ENCODE measurements at regions not wholly inside any gene's neighbourhood (a gene's known extent, or its start where the extent isn't known, plus 50 kb on each side); places are given as distances from the start of the nearest gene placed in this dataset.

- H3K4me1 ChIP-seq (ENCODE audit: insufficient read depth, low read length) = no peaks in the 10 kb centered on the region
- H3K27ac Mint-ChIP-seq (ENCODE audit: unreplicated experiment) = no peak overlapping the region
- no peak overlapping the region for H3K4me3 ChIP-seq (ENCODE audit: insufficient read depth, low read depth, low read length)
- H3K27ac ChIP-seq (ENCODE audit: low read depth, low read length) = no peak overlapping the region
- H4K20me1 ChIP-seq (ENCODE audit: insufficient read depth, low read length) = no peaks in the 10 kb centered on the region
- no peaks in the 10 kb centered on the region for H3K4me1 Mint-ChIP-seq (ENCODE audit: low read depth, unreplicated experiment)
- no peaks in the 10 kb centered on the region for H3K9me3 Mint-ChIP-seq (ENCODE audit: unreplicated experiment)
- H3K79me2 ChIP-seq (ENCODE audit: insufficient read depth, low read length) = no peaks in the 10 kb centered on the region
- no peak overlapping the region for H3K4me3 Mint-ChIP-seq (ENCODE audit: unreplicated experiment)
- no peaks in the 10 kb centered on the region for H3K27me3 Mint-ChIP-seq (ENCODE audit: low read depth, unreplicated experiment)
- no peaks in the 10 kb centered on the region for H3K27me3 ChIP-seq (ENCODE audit: insufficient read depth, low read length)
- no peak overlapping the region for H3K9ac ChIP-seq (ENCODE audit: low read length)
- H3K36me3 ChIP-seq (ENCODE audit: insufficient read depth, low read length) = no peaks in the 10 kb centered on the region
- no peak for DNase-seq (ENCODE audit: low read depth)
- FAIRE-seq = no peak
- H3K4me2 ChIP-seq (ENCODE audit: low read length) = no peak overlapping the region
- no peaks in the 10 kb centered on the region for H3K36me3 Mint-ChIP-seq (ENCODE audit: low read depth, unreplicated experiment)
- H2AFZ ChIP-seq (ENCODE audit: low read depth, low read length) = no peak overlapping the region
- TF ChIP-seq EZH2 (IDR thresholded peaks at IDR 0.05; ENCODE audit: insufficient read depth, low read length) (no peak), CTCF (IDR thresholded peaks at IDR 0.05; ENCODE audit: insufficient read depth, low read depth, low read length) (no peak)
- no peaks in the 10 kb centered on the region for H3K9me3 ChIP-seq (ENCODE audit: insufficient read depth, low read depth, low read length)
These were observed 71.1 kb upstream of the HNMT start for GRCh38 chr2:137893145-137893544.

GRCh38 chr2:137896467-137896866 is 67.8 kb upstream of the HNMT start:
- TF ChIP-seq EZH2 (IDR thresholded peaks at IDR 0.05; ENCODE audit: insufficient read depth, low read length) (no peak), CTCF (IDR thresholded peaks at IDR 0.05; ENCODE audit: insufficient read depth, low read depth, low read length) (no peak)
- no peak for DNase-seq (ENCODE audit: low read depth)
- Histone ChIP-seq H3K27ac (ENCODE audit: low read depth, low read length) (no peak overlapping the region), H3K4me1 (ENCODE audit: insufficient read depth, low read length) (no peaks in the 10 kb centered on the region), H3K9me3 (ENCODE audit: insufficient read depth, low read depth, low read length) (no peaks in the 10 kb centered on the region), H4K20me1 (ENCODE audit: insufficient read depth, low read length) (no peaks in the 10 kb centered on the region), H3K4me2 (ENCODE audit: low read length) (no peak overlapping the region), H3K4me3 (ENCODE audit: insufficient read depth, low read depth, low read length) (no peak overlapping the region), H3K79me2 (ENCODE audit: insufficient read depth, low read length) (no peaks in the 10 kb centered on the region), H3K27me3 (ENCODE audit: insufficient read depth, low read length) (peaks cover 3% of the 10 kb centered on the region), H3K9ac (ENCODE audit: low read length) (no peak overlapping the region), H3K36me3 (ENCODE audit: insufficient read depth, low read length) (no peaks in the 10 kb centered on the region), H2AFZ (ENCODE audit: low read depth, low read length) (no peak overlapping the region)
- no peak overlapping the region for H3K27ac Mint-ChIP-seq (ENCODE audit: unreplicated experiment)
- H3K4me1 Mint-ChIP-seq (ENCODE audit: low read depth, unreplicated experiment) = no peaks in the 10 kb centered on the region
- no peaks in the 10 kb centered on the region for H3K27me3 Mint-ChIP-seq (ENCODE audit: low read depth, unreplicated experiment)
- no peaks in the 10 kb centered on the region for H3K36me3 Mint-ChIP-seq (ENCODE audit: low read depth, unreplicated experiment)
- FAIRE-seq = no peak
- H3K9me3 Mint-ChIP-seq (ENCODE audit: unreplicated experiment) = no peaks in the 10 kb centered on the region
- no peak overlapping the region for H3K4me3 Mint-ChIP-seq (ENCODE audit: unreplicated experiment)

- Histone ChIP-seq H3K4me2 (ENCODE audit: low read length) (no peak overlapping the region), H3K4me1 (ENCODE audit: insufficient read depth, low read length) (no peaks in the 10 kb centered on the region), H3K27me3 (ENCODE audit: insufficient read depth, low read length) (peaks cover 3% of the 10 kb centered on the region), H4K20me1 (ENCODE audit: insufficient read depth, low read length) (no peaks in the 10 kb centered on the region), H3K9me3 (ENCODE audit: insufficient read depth, low read depth, low read length) (no peaks in the 10 kb centered on the region), H3K27ac (ENCODE audit: low read depth, low read length) (no peak overlapping the region), H3K79me2 (ENCODE audit: insufficient read depth, low read length) (no peaks in the 10 kb centered on the region), H3K9ac (ENCODE audit: low read length) (no peak overlapping the region), H2AFZ (ENCODE audit: low read depth, low read length) (no peak overlapping the region), H3K4me3 (ENCODE audit: insufficient read depth, low read depth, low read length) (no peak overlapping the region), H3K36me3 (ENCODE audit: insufficient read depth, low read length) (no peaks in the 10 kb centered on the region)
- no peak overlapping the region for H3K27ac Mint-ChIP-seq (ENCODE audit: unreplicated experiment)
- DNase-seq (ENCODE audit: low read depth) = no peak
- H3K27me3 Mint-ChIP-seq (ENCODE audit: low read depth, unreplicated experiment) = no peaks in the 10 kb centered on the region
- no peak for FAIRE-seq
- no peak overlapping the region for H3K4me3 Mint-ChIP-seq (ENCODE audit: unreplicated experiment)
- H3K36me3 Mint-ChIP-seq (ENCODE audit: low read depth, unreplicated experiment) = no peaks in the 10 kb centered on the region
- H3K9me3 Mint-ChIP-seq (ENCODE audit: unreplicated experiment) = no peaks in the 10 kb centered on the region
- TF ChIP-seq CTCF (IDR thresholded peaks at IDR 0.05; ENCODE audit: insufficient read depth, low read depth, low read length) (no peak), EZH2 (IDR thresholded peaks at IDR 0.05; ENCODE audit: insufficient read depth, low read length) (no peak)
- H3K4me1 Mint-ChIP-seq (ENCODE audit: low read depth, unreplicated experiment) = no peaks in the 10 kb centered on the region
These were observed 67.2 kb upstream of the HNMT start for GRCh38 chr2:137897082-137897481.
